Cardiac muscle cell (in vitro differentiated cells and primary cell): ENCODE measurements at regions not wholly inside any gene's neighbourhood (a gene's known extent, or its start where the extent isn't known, plus 50 kb on each side); places are given as distances from the start of the nearest gene placed in this dataset.

Source experiments
- DNase-seq, 2 donors: peaks; one replicate each; pipeline versions ENCODE4 v3.0.0 to v3.0.0-alpha.2; 2010 to 2017; ENCODE audit warnings: low read depth in 1 of 2, low spot score in 1 of 2
- H3K27ac ChIP-seq: fragments of 200-600 bp; sonication (generic); 2 replicates; pipeline ENCODE4 v1.5.1; 2016
- H3K27me3 ChIP-seq: fragments of 200-600 bp; sonication (generic); 2 replicates; pipeline ENCODE4 v1.6.0; 2016; ENCODE audit warnings: control low read depth
- H3K36me3 ChIP-seq: fragments of 200-600 bp; sonication (generic); 2 replicates; pipeline ENCODE4 v1.5.1; 2016; ENCODE audit warnings: control low read depth
- H3K4me1 ChIP-seq: fragments of 200-600 bp; sonication (generic); 2 replicates; pipeline ENCODE4 v1.8.1; 2017; ENCODE audit warnings: low read depth, mild to moderate bottlenecking, mixed run types
- H3K4me3 ChIP-seq: fragments of 200-600 bp; sonication (generic); 2 replicates; pipeline ENCODE4 v1.5.1; 2016; ENCODE audit warnings: mild to moderate bottlenecking
- H3K9me3 ChIP-seq: fragments of 200-600 bp; sonication (generic); 2 replicates; pipeline ENCODE4 v1.5.1; 2017; ENCODE audit warnings: low read depth, mild to moderate bottlenecking, control low read depth
- TF ChIP-seq, protein P1 (sequence below): IDR thresholded peaks from 2 replicates; pipeline ENCODE4 v1.5.1; 2012; ENCODE audit warnings: low read depth, mild to moderate bottlenecking, low read length

- TF ChIP-seq, protein P1, sequence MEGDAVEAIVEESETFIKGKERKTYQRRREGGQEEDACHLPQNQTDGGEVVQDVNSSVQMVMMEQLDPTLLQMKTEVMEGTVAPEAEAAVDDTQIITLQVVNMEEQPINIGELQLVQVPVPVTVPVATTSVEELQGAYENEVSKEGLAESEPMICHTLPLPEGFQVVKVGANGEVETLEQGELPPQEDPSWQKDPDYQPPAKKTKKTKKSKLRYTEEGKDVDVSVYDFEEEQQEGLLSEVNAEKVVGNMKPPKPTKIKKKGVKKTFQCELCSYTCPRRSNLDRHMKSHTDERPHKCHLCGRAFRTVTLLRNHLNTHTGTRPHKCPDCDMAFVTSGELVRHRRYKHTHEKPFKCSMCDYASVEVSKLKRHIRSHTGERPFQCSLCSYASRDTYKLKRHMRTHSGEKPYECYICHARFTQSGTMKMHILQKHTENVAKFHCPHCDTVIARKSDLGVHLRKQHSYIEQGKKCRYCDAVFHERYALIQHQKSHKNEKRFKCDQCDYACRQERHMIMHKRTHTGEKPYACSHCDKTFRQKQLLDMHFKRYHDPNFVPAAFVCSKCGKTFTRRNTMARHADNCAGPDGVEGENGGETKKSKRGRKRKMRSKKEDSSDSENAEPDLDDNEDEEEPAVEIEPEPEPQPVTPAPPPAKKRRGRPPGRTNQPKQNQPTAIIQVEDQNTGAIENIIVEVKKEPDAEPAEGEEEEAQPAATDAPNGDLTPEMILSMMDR, result no peak
- Histone ChIP-seq H3K4me1 (no peaks in the 10 kb centered on the region), H3K36me3 (no peaks in the 10 kb centered on the region), H3K9me3 (no peaks in the 10 kb centered on the region), H3K27me3 (no peaks in the 10 kb centered on the region), H3K4me3 (no peak overlapping the region), H3K27ac (no peak overlapping the region)
- peak in 1 of 2 donors; percentile 5 for DNase-seq
These were observed 431.9 kb upstream of the GJE1 start for GRCh38 chr6:141700819-141701218.

DNA sequence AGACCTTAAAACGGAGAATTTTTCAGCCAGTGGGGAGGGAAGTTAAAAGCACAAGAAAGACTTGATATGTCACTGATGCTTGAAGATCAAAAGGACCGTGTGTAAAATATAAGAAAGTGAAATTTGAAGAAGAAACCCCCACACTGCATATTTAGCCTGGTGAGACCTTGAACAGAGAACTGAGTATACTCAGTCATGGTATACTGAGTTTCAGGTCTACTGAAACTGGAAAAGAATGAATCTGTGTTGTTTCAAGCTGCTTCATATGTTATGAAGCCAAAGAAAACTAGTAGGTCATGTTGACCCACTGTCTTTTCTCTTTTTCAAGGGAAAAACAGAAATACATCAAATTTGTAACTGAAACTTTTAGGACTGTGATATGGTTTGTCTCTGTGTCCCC is 443.8 kb upstream of the GJE1 start:
- TF ChIP-seq, protein P1, result no peak
- no peak overlapping the region for H3K27ac ChIP-seq
- H3K27me3 ChIP-seq, result no peaks in the 10 kb centered on the region
- no peak for DNase-seq
- H3K9me3 ChIP-seq, result no peaks in the 10 kb centered on the region
- H3K4me1 ChIP-seq, result no peaks in the 10 kb centered on the region
- H3K36me3 ChIP-seq, result no peaks in the 10 kb centered on the region
- H3K4me3 ChIP-seq, result no peak overlapping the region

- TF ChIP-seq, protein P1, result no peak
- DNase-seq, result no peak
- Histone ChIP-seq H3K36me3 (no peaks in the 10 kb centered on the region), H3K27ac (no peak overlapping the region), H3K9me3 (no peaks in the 10 kb centered on the region), H3K4me3 (no peak overlapping the region), H3K27me3 (no peaks in the 10 kb centered on the region), H3K4me1 (no peaks in the 10 kb centered on the region)
These were observed 447.3 kb upstream of the GJE1 start for GRCh38 chr6:141685416-141685815.

- H3K4me1 ChIP-seq, result no peaks in the 10 kb centered on the region
- no peak for DNase-seq
- no peaks in the 10 kb centered on the region for H3K36me3 ChIP-seq
- H3K9me3 ChIP-seq, result no peaks in the 10 kb centered on the region
- H3K4me3 ChIP-seq, result no peak overlapping the region
- TF ChIP-seq, protein P1, result no peak
- H3K27ac ChIP-seq, result no peak overlapping the region
- H3K27me3 ChIP-seq, result no peaks in the 10 kb centered on the region
These were observed 450.3 kb upstream of the GJE1 start for GRCh38 chr6:141682391-141682790.

- Histone ChIP-seq H3K9me3 (no peaks in the 10 kb centered on the region), H3K27me3 (no peaks in the 10 kb centered on the region), H3K36me3 (no peaks in the 10 kb centered on the region), H3K4me3 (no peak overlapping the region), H3K27ac (no peak overlapping the region), H3K4me1 (no peaks in the 10 kb centered on the region)
- DNase-seq, result peak; percentile 49 to 62
- TF ChIP-seq, protein P1, result peak; percentile 70
These were observed 455.0 kb upstream of the GJE1 start for GRCh38 chr6:141677598-141678211.
